ENCODE measurements at regions not wholly inside any gene's neighbourhood (a gene's known extent, or its start where the extent isn't known, plus 50 kb on each side); places are given as distances from the start of the nearest gene placed in this dataset.

GRCh38 chr13:107034236-107034872 lies 466.4 kb upstream of the ARGLU1 start:
- no peaks in the 10 kb centered on the region for H3K79me2 ChIP-seq (replicated peaks; ENCODE audit: insufficient read depth, low read length)
- H3K36me3 ChIP-seq (ENCODE audit: insufficient read depth, low read length), result no peaks in the 10 kb centered on the region
- H3K9me3 ChIP-seq (ENCODE audit: low read length), result no peaks in the 10 kb centered on the region
- no peak overlapping the region for H3K9ac ChIP-seq (ENCODE audit: low read length)
- H3F3A ChIP-seq (ENCODE audit: insufficient read depth, low read length, poor library complexity, severe bottlenecking), result no peaks in the 10 kb centered on the region
- no peak overlapping the region for H3K27ac ChIP-seq (ENCODE audit: low read length)
- H3K4me2 ChIP-seq (ENCODE audit: low read length), result no peak overlapping the region
- H4K20me1 ChIP-seq (ENCODE audit: insufficient read depth), result no peaks in the 10 kb centered on the region
- TF ChIP-seq EZH2 (IDR thresholded peaks at IDR 0.05; ENCODE audit: borderline replicate concordance, insufficient read depth, low read length, poor library complexity, severe bottlenecking) (no peak), REST (IDR thresholded peaks at IDR 0.05; ENCODE audit: borderline replicate concordance) (no peak)
- TF ChIP-seq, protein P1, sequence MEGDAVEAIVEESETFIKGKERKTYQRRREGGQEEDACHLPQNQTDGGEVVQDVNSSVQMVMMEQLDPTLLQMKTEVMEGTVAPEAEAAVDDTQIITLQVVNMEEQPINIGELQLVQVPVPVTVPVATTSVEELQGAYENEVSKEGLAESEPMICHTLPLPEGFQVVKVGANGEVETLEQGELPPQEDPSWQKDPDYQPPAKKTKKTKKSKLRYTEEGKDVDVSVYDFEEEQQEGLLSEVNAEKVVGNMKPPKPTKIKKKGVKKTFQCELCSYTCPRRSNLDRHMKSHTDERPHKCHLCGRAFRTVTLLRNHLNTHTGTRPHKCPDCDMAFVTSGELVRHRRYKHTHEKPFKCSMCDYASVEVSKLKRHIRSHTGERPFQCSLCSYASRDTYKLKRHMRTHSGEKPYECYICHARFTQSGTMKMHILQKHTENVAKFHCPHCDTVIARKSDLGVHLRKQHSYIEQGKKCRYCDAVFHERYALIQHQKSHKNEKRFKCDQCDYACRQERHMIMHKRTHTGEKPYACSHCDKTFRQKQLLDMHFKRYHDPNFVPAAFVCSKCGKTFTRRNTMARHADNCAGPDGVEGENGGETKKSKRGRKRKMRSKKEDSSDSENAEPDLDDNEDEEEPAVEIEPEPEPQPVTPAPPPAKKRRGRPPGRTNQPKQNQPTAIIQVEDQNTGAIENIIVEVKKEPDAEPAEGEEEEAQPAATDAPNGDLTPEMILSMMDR (IDR thresholded peaks at IDR 0.05; ENCODE audit: poor library complexity, severe bottlenecking), result no peak
- H2AFZ ChIP-seq (ENCODE audit: low read depth, low read length), result no peak overlapping the region
- no peaks in the 10 kb centered on the region for H3K27me3 ChIP-seq (ENCODE audit: insufficient read depth, low read depth, low read length)
- no peak overlapping the region for H3K4me3 ChIP-seq (ENCODE audit: low read length)
- H3K9me2 ChIP-seq (ENCODE audit: insufficient read depth, low read length), result no peaks in the 10 kb centered on the region

DNA sequence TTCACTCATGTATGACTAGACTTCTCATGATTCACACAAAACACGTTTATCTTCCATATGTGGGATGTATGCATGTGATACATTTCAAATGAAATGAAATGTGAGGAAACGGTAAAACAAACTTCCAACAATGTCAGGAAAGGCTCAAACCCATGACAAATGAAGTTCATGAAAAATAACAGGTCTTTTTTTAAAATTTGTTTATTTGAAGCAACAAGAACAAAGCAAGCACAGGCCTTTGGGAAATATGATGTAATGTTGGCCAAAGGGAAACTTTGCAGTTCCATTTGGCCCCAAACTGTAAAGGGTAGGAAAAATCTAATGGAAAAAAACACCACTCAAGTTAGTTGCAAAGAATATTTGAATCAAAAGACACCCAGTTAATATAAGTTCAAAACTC lies 463.8 kb upstream of the ARGLU1 start:
- TF ChIP-seq MXI1 (conservative IDR thresholded peaks at IDR 0.05; ENCODE audit: poor library complexity, severe bottlenecking), result no peak
- no peak for TF ChIP-seq EP300 (conservative IDR thresholded peaks at IDR 0.05; ENCODE audit: poor library complexity, severe bottlenecking)
- Histone ChIP-seq H3K9me2 (ENCODE audit: insufficient read depth, low read length) (no peaks in the 10 kb centered on the region), H2AFZ (ENCODE audit: low read depth, low read length) (no peak overlapping the region), H3K27ac (ENCODE audit: low read length) (no peak overlapping the region), H3K36me3 (ENCODE audit: insufficient read depth, low read length) (no peaks in the 10 kb centered on the region), H3K9me3 (ENCODE audit: low read length) (no peaks in the 10 kb centered on the region), H3F3A (ENCODE audit: insufficient read depth, low read length, poor library complexity, severe bottlenecking) (no peaks in the 10 kb centered on the region), H3K79me2 (replicated peaks; ENCODE audit: insufficient read depth, low read length) (no peaks in the 10 kb centered on the region), H3K4me3 (ENCODE audit: low read length) (no peak overlapping the region), H3K4me2 (ENCODE audit: low read length) (no peak overlapping the region), H4K20me1 (ENCODE audit: insufficient read depth) (no peaks in the 10 kb centered on the region), H3K27me3 (ENCODE audit: insufficient read depth, low read depth, low read length) (no peaks in the 10 kb centered on the region), H3K9ac (ENCODE audit: low read length) (no peak overlapping the region)

DNA sequence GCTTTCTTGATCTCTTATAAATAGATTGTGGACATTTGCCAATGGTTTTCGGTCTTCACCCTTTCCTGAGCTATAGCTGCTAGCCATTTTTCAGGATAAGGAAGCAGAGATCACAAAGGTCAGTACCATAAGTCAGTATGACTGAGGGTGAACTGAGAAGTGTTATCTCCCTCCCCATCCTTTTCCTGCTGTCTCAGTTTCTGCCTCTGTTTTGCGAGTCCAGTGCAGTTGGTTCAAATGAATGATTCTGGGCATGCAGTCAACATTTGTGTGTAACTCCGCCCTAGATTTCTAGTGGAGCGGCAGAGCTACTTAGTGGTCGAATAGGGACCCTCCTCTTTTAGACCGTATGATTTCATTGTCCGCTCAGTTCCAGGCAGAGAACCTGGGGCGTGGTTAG lies 460.8 kb upstream of the ARGLU1 start:
- Histone ChIP-seq H3K4me3 (ENCODE audit: low read length) (no peak overlapping the region), H3K27me3 (ENCODE audit: insufficient read depth, low read depth, low read length) (no peaks in the 10 kb centered on the region), H3K9me2 (ENCODE audit: insufficient read depth, low read length) (no peaks in the 10 kb centered on the region), H2AFZ (ENCODE audit: low read depth, low read length) (no peak overlapping the region), H3F3A (ENCODE audit: insufficient read depth, low read length, poor library complexity, severe bottlenecking) (no peaks in the 10 kb centered on the region), H3K9me3 (ENCODE audit: low read length) (no peaks in the 10 kb centered on the region), H3K79me2 (replicated peaks; ENCODE audit: insufficient read depth, low read length) (no peaks in the 10 kb centered on the region), H4K20me1 (ENCODE audit: insufficient read depth) (no peaks in the 10 kb centered on the region), H3K4me2 (ENCODE audit: low read length) (no peak overlapping the region), H3K9ac (ENCODE audit: low read length) (no peak overlapping the region), H3K27ac (ENCODE audit: low read length) (no peak overlapping the region), H3K36me3 (ENCODE audit: insufficient read depth, low read length) (no peaks in the 10 kb centered on the region)
- no peak for TF ChIP-seq POLR2AphosphoS5 (IDR thresholded peaks at IDR 0.05)
- TF ChIP-seq MXI1 (conservative IDR thresholded peaks at IDR 0.05; ENCODE audit: poor library complexity, severe bottlenecking), result no peak
- TF ChIP-seq, protein P1 (IDR thresholded peaks at IDR 0.05; ENCODE audit: poor library complexity, severe bottlenecking), result no peak
- TF ChIP-seq REST (IDR thresholded peaks at IDR 0.05; ENCODE audit: borderline replicate concordance), result no peak
- no peak for TF ChIP-seq EP300 (conservative IDR thresholded peaks at IDR 0.05; ENCODE audit: poor library complexity, severe bottlenecking)
- no peak for TF ChIP-seq RAD21 (conservative IDR thresholded peaks at IDR 0.05)
- no peak for TF ChIP-seq TAF1 (IDR thresholded peaks at IDR 0.05; ENCODE audit: low read depth)
- no peak for TF ChIP-seq SMC3 (conservative IDR thresholded peaks at IDR 0.05; ENCODE audit: poor library complexity)
- no peak for TF ChIP-seq EZH2 (IDR thresholded peaks at IDR 0.05; ENCODE audit: borderline replicate concordance, insufficient read depth, low read length, poor library complexity, severe bottlenecking)

All from neural cell (in vitro differentiated cells).